Hepatocyte (in vitro differentiated cells): ENCODE measurements at regions not wholly inside any gene's neighbourhood (a gene's known extent, or its start where the extent isn't known, plus 50 kb on each side); places are given as distances from the start of the nearest gene placed in this dataset.
"Not testable (repeated sequence)": the region's sequence is repeated elsewhere in the genome, so short reads cannot be mapped to it uniquely, and the experiment has no call there.

Experiments used
- DNase-seq: peaks from one replicate; pipeline ENCODE4 v3.0.0-alpha.2; 2016; ENCODE audit warnings: low spot score
- H2AFZ ChIP-seq: fragments of 200-600 bp; sonication (generic); 2 replicates; pipeline ENCODE4 v1.6.0; 2016; ENCODE audit warnings: antibody characterized with exemption, mild to moderate bottlenecking
- H3K27ac ChIP-seq: fragments of 200-600 bp; sonication (generic); 2 replicates; pipeline ENCODE4 v1.5.1; 2016; ENCODE audit warnings: mild to moderate bottlenecking
- H3K27me3 ChIP-seq: fragments of 200-600 bp; sonication (generic); 2 replicates; pipeline ENCODE4 v1.6.1; 2016
- H3K36me3 ChIP-seq: fragments of 200-600 bp; sonication (generic); replicated peaks from 2 replicates; pipeline ENCODE4 v1.5.1; 2016; ENCODE audit warnings: low read depth; ENCODE audit not compliant: insufficient read depth
- H3K4me1 ChIP-seq: fragments of 200-600 bp; sonication (generic); 2 replicates; pipeline ENCODE4 v1.5.1; 2016; ENCODE audit warnings: mild to moderate bottlenecking, moderate library complexity; ENCODE audit not compliant: insufficient read depth
- H3K4me2 ChIP-seq: fragments of 200-600 bp; sonication (generic); 2 replicates; pipeline ENCODE4 v1.6.0; 2016
- H3K4me3 ChIP-seq: fragments of 200-600 bp; sonication (generic); 2 replicates; pipeline ENCODE4 v1.5.1; 2016; ENCODE audit warnings: mild to moderate bottlenecking
- H3K79me2 ChIP-seq: fragments of 200-600 bp; sonication (generic); 2 replicates; pipeline ENCODE4 v1.6.0; 2017; ENCODE audit warnings: mild to moderate bottlenecking
- H3K9me2 ChIP-seq: fragments of 200-600 bp; sonication (generic); replicated peaks from 2 replicates; pipeline ENCODE4 v1.6.0; 2017; ENCODE audit warnings: mild to moderate bottlenecking; ENCODE audit not compliant: insufficient read depth
- H3K9me3 ChIP-seq: fragments of 200-600 bp; sonication (generic); 2 replicates; pipeline ENCODE4 v1.5.1; 2016; ENCODE audit warnings: low read depth, mild to moderate bottlenecking
- H4K20me1 ChIP-seq: fragments of 200-600 bp; sonication (generic); 2 replicates; pipeline ENCODE4 v1.6.0; 2016; ENCODE audit warnings: mild to moderate bottlenecking; ENCODE audit not compliant: insufficient read depth, poor library complexity, severe bottlenecking
- EZH2 ChIP-seq: fragments of 200-600 bp; sonication (generic); IDR thresholded peaks from 2 replicates; pipeline ENCODE4 v1.6.1; 2016; ENCODE audit warnings: antibody characterized with exemption, mild to moderate bottlenecking, borderline replicate concordance
- EZH2phosphoT487 ChIP-seq: fragments of 200-600 bp; sonication (generic); IDR thresholded peaks from one replicate; pipeline ENCODE4 v1.6.1; 2018; ENCODE audit warnings: antibody characterized with exemption, mild to moderate bottlenecking, low read depth, moderate library complexity; ENCODE audit not compliant: unreplicated experiment, severe bottlenecking
- WGBS: methylation state at CpG from one replicate; pipeline ENCODE4 v1.1.6; 2016; ENCODE audit warnings: low lambda C conversion rate; ENCODE audit errors: missing lambda C conversion rate; 5-methylcytosine and 5-hydroxymethylcytosine counted together
- TF ChIP-seq, protein P1 (sequence below): fragments of 200-600 bp; sonication (generic); IDR thresholded peaks from 2 replicates; pipeline ENCODE4 v1.5.1; 2016; ENCODE audit warnings: antibody characterized with exemption, mild to moderate bottlenecking; ENCODE audit not compliant: poor library complexity

- Histone ChIP-seq H3K79me2 (peaks cover 12% of the 10 kb centered on the region), H3K27me3 (no peaks in the 10 kb centered on the region), H3K4me3 (no peak overlapping the region), H3K4me2 (peak overlapping the region; percentile 34), H3K27ac (peak overlapping the region; percentile 8), H3K36me3 (no peaks in the 10 kb centered on the region), H3K4me1 (no peaks in the 10 kb centered on the region), H3K9me2 (no peaks in the 10 kb centered on the region), H4K20me1 (no peaks in the 10 kb centered on the region), H3K9me3 (no peaks in the 10 kb centered on the region), H2AFZ (no peak overlapping the region)
- DNase-seq, result no peak
- TF ChIP-seq EZH2 (no peak), EZH2phosphoT487 (no peak)
- TF ChIP-seq, protein P1, sequence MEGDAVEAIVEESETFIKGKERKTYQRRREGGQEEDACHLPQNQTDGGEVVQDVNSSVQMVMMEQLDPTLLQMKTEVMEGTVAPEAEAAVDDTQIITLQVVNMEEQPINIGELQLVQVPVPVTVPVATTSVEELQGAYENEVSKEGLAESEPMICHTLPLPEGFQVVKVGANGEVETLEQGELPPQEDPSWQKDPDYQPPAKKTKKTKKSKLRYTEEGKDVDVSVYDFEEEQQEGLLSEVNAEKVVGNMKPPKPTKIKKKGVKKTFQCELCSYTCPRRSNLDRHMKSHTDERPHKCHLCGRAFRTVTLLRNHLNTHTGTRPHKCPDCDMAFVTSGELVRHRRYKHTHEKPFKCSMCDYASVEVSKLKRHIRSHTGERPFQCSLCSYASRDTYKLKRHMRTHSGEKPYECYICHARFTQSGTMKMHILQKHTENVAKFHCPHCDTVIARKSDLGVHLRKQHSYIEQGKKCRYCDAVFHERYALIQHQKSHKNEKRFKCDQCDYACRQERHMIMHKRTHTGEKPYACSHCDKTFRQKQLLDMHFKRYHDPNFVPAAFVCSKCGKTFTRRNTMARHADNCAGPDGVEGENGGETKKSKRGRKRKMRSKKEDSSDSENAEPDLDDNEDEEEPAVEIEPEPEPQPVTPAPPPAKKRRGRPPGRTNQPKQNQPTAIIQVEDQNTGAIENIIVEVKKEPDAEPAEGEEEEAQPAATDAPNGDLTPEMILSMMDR, result no peak
- WGBS, result 43% methylated on average over 2 of the region's 2 CpGs
Measured at GRCh38 chr6:138673346-138674014, 100.1 kb upstream of the CCDC28A start.

- H4K20me1 ChIP-seq, H3K4me3 ChIP-seq, H3K27ac ChIP-seq, H3K9me3 ChIP-seq, H2AFZ ChIP-seq, H3K9me2 ChIP-seq, H3K36me3 ChIP-seq, H3K79me2 ChIP-seq, H3K4me2 ChIP-seq, H3K4me1 ChIP-seq, DNase-seq, H3K27me3 ChIP-seq: not testable (repeated sequence)
- WGBS, result 87% methylated on average over 4 of the region's 4 CpGs
Measured at GRCh38 chr6:138674444-138674843, 99.1 kb upstream of the CCDC28A start.

- H3K4me2 ChIP-seq, result no peak overlapping the region
- peaks cover 5% of the 10 kb centered on the region for H3K79me2 ChIP-seq
- H3K36me3 ChIP-seq, result no peaks in the 10 kb centered on the region
- no peak for DNase-seq
- H3K9me2 ChIP-seq, result no peaks in the 10 kb centered on the region
- no peaks in the 10 kb centered on the region for H3K9me3 ChIP-seq
- H3K27me3 ChIP-seq, result no peaks in the 10 kb centered on the region
- H3K27ac ChIP-seq, result no peak overlapping the region
- no peaks in the 10 kb centered on the region for H4K20me1 ChIP-seq
- no peak overlapping the region for H2AFZ ChIP-seq
- H3K4me1 ChIP-seq, result no peaks in the 10 kb centered on the region
- WGBS, result 87% methylated on average over 6 of the region's 6 CpGs
- TF ChIP-seq, protein P1, result no peak
- TF ChIP-seq EZH2, result no peak
- TF ChIP-seq EZH2phosphoT487, result no peak
- no peak overlapping the region for H3K4me3 ChIP-seq
Measured at GRCh38 chr6:138677538-138677937, 96.0 kb upstream of the CCDC28A start.

DNA sequence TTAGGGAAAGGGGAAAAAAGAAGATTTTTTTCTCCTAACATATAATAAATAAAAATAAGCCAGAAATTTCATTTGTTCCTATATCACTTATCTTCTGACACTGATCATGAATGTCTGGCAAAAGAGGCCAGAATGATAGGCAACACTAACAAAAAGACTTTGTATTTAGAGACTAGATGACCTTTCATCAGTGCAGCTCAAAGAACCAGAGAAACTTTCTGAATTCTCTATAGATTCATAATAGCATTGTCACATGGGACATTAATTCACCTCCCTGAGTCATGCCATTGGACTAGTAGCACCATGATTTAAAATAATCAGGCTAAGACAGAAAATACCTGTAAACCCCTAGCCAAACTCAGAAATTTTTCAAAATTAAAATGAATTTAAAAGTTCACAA, 95.4 kb upstream of the CCDC28A start:
- no peaks in the 10 kb centered on the region for H3K9me2 ChIP-seq
- no peaks in the 10 kb centered on the region for H3K4me1 ChIP-seq
- no peaks in the 10 kb centered on the region for H3K36me3 ChIP-seq
- H3K9me3 ChIP-seq, result no peaks in the 10 kb centered on the region
- no peak for DNase-seq
- H3K4me3 ChIP-seq, result no peak overlapping the region
- H3K27me3 ChIP-seq, result no peaks in the 10 kb centered on the region
- H3K79me2 ChIP-seq, result peaks cover 5% of the 10 kb centered on the region
- H4K20me1 ChIP-seq, result no peaks in the 10 kb centered on the region
- H3K4me2 ChIP-seq, result no peak overlapping the region
- H2AFZ ChIP-seq, result no peak overlapping the region
- TF ChIP-seq, protein P1, result no peak
- TF ChIP-seq EZH2, result no peak
- no peak for TF ChIP-seq EZH2phosphoT487
- H3K27ac ChIP-seq, result no peak overlapping the region
